Middle frontal gyrus (tissue), 1 donor: ENCODE measurements at regions not wholly inside any gene's neighbourhood (a gene's known extent, or its start where the extent isn't known, plus 50 kb on each side); places are given as distances from the start of the nearest gene placed in this dataset.

Experiments used
- DNase-seq: peaks from one replicate; pipeline ENCODE4 v3.0.0-alpha.2; 2015; ENCODE audit warnings: low spot score; ENCODE audit errors: extremely low spot score

DNA sequence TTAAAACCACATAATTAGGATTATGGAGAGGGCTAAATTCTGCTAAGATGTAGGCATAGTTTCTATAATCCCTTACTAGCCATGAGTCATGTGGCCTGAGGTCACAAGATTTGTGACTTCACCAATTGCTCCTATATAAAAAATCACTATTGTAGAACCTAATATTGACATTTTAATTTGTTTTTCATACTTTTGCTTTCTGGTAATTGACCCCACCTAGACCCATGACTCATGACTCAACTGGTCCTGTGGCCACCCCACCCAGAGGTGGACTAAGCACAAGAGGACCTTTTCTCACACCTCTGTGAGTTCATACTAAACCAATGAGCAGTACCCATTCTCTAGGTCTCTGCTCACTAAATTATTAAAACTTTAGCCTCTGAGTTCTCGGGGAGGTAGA lies 1567.5 kb upstream of the LRRTM1 start:
- no peak for DNase-seq

GRCh38 chr2:81870119-81870518 lies 1565.6 kb upstream of the LRRTM1 start:
- DNase-seq = no peak

GRCh38 chr2:81858998-81859397 lies 1554.4 kb upstream of the LRRTM1 start:
- DNase-seq = no peak

- no peak for DNase-seq
Measured at GRCh38 chr2:81853341-81853740, 1548.8 kb upstream of the LRRTM1 start.

- DNase-seq = no peak
Measured at GRCh38 chr2:81852651-81853050, 1548.1 kb upstream of the LRRTM1 start.

DNA sequence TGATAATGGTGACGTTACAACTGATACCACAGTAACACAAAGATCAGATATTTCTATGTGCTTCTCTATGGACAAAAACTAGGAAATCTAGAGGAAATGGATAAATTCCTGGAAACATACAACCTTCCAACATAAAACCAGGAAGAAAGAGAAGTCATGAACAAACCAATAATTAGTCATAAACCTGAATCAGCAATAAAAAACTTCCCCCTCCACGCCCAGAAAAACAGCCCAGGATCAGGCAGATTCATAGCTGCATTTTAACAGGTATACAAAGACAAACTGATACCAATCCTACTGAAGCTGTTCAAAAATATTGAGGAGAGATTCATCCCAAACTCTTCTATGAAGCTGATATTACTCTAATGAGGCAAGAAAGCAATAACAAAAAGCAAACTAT lies 1535.2 kb upstream of the LRRTM1 start:
- no peak for DNase-seq

GRCh38 chr2:81835321-81836000 lies 1530.9 kb upstream of the LRRTM1 start:
- DNase-seq = no peak

DNA sequence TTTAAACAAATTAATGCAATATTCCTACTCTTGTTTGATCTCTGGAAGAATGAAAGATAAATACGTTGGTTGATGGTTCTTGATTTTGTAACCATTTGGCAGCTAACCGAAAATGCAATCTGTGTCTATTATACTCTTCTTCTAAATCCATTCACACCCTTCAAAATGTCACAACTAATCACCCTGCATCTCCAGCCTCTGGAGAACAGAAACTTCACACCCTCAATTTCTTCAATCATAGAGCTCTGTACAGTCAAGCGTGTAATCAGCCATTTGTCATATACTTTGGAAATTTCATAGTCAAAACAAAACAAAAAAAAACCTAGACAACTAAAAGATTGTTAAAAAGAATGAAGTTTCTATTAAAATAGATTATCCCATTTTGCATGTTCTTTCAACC lies 1482.3 kb upstream of the LRRTM1 start:
- DNase-seq = no peak

DNA sequence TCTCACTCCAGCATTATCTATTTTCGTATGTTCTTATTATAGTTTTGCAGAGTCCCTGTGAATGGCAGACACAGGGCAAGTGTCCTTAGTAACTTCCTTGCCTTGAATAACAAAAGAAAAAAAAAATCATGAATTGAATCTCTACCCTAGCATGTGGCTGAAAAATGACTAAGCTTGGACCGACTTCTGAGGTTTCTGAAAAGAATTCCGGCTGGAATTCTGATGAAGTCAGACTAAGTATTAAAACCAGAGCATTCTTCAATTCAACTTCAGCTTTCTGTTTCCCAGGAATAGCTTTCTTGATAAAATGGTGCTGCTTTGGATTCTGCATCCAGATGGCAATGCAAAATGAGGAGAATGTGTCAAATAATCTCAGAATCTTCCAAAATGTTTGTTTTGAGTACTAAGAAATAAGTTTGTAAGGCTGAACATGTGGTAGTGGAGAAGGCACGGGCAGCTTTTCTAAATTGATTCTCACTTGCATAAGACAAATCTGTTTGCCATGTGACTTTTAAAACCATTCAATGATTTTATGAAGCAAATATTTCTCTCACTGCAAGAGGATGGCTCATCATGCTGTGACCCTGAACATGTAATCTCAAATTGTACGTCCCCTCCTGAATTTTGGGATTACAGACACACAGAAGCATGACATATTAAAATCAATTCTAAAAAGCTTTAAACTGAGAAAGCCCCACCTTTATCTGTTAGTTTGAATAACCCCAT lies 1462.8 kb upstream of the LRRTM1 start:
- DNase-seq = peak; percentile 29

DNA sequence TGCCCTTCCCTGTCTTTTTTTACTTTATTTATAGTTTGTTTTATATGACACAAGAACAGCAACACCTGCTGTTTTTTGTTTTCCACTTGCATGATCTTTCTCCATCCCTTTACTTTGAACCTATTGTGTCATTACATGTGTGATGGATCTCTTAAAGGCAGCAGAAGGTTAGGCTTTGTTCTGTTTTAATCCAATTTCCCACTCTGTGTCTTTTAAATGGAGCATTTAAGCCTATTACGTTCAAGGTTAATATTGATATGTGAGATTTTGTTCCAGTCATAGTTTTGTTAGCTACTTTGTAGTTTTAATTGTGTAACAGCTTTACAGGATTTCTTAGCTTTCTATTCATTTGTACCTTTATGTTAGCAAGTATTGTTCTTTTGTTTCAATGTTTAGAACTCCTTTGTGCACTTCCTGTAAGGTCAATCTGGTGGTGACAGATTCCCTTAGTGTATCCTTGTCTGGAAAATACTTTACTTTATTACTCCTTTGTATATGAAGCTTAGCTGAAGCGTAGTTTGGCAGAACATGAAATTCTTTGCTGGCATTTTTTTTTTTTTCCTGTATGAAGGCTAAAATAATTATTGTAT lies 1443.0 kb upstream of the LRRTM1 start:
- DNase-seq = no peak

DNA sequence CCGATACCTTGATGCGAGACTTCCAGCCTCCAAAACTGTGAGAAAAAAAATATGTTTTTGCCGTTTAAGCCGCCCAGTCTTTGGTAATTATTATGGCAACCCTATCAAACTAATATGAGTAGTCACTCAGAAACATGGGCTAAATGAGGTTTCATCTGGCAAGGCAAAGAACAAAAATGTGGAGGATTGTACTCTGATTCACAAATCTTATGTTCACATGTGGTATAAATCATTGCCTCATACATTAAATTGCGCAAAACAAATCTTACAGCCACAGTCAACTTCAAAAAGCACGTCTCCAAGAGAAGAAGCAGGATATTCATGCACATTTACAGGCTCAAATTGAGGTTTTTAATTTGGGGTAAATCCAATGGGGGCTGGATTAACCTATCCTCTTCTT lies 1435.4 kb upstream of the LRRTM1 start:
- no peak for DNase-seq

GRCh38 chr2:81734981-81735380 lies 1430.4 kb upstream of the LRRTM1 start:
- no peak for DNase-seq

GRCh38 chr2:81714817-81715216 lies 1410.3 kb upstream of the LRRTM1 start:
- DNase-seq = no peak

GRCh38 chr2:81706856-81707255 lies 1402.3 kb upstream of the LRRTM1 start:
- no peak for DNase-seq

DNA sequence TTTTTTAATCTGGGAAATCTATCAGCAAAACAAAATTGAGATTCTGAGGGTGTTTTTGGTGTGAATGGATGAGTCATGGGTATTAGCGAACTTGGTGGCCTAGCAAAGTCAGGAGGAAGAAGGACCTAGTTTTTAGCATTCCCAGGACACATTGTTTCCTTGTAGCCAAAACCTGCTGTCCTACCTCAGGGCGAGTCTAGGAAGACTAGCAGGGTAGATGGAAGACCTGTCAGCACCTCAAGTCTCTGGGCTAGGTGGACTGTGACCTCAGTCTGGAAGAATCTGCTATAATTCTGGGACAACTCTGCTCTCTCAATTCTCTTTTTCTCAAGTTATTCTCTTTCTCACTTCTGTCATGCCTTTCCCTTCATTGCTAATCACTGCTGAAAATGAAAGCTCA lies 1399.3 kb upstream of the LRRTM1 start:
- DNase-seq = no peak

DNA sequence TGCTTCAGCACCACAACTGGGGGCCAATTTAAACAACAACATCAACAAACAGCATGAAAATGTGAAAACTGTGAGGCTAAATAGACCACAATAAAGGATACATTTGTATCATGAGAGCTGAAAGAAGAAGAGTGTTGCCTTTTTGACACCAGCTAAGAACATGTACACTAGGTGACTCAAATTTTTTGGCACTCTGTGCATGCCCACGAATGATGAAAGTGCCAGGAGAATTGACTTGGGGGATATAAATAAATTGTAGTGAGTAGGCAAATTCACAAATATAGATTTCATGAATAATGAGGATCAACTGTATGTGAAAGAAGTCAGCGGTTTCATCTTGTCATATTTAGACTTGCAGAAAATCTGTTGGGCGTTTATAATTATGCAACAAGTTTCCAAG lies 1388.0 kb upstream of the LRRTM1 start:
- no peak for DNase-seq

DNA sequence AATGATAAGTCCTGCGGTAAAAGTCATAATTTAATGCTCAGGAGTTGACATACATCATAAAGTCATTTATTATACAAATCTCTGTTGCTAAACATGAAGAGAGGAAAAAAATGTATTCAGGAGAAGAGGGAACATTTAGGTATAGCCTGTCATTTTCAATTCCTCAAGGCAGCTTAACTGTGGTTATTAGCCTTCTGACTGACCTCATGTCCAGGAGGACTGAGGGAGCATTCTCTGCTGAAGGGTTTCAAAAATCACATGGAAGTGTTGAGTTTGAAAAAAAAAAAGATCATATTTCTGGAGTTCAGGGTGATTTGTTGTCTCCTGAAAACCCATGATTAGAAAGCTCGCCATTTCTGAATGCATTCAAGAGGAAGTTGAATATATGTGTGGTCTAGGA lies 1371.1 kb upstream of the LRRTM1 start:
- no peak for DNase-seq

- no peak for DNase-seq
Measured at GRCh38 chr2:81672923-81673322, 1368.4 kb upstream of the LRRTM1 start.

DNA sequence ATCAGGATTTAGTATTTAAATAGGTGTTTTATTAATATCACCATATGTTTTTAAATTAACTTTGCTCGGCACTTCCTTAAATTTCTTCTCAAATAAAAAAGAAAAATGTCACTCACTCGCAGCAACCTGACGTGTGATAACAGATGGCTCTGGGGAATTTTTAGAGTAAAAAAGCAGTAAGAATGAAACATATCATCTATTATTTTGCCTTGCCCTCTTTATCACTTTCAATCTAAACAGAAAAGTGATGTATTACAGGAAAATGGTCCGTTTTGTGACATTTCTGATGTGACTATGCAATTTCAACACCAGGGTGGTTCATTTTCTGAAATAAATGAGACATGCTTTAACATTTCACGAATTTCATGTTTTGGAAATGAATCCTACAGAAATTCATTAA lies 1368.0 kb upstream of the LRRTM1 start:
- no peak for DNase-seq

DNA sequence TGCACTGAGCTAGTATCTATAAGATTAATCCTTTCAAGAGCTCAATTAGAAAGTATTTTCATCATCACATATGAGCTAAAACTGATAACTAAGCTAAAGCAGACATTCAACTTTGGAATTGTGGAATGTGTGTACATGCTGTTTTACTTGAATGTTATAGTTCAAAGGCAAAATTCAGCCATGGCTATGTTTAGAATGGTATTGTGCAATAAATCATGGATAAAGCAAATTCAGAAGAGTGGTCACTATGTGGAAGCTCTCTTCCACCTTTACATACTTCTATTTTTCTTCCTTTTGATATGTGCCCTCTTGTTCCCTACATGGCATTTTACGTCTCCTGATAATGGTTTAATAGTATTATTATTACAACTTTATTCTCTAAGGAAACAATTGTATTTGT lies 1366.3 kb upstream of the LRRTM1 start:
- DNase-seq = no peak

DNA sequence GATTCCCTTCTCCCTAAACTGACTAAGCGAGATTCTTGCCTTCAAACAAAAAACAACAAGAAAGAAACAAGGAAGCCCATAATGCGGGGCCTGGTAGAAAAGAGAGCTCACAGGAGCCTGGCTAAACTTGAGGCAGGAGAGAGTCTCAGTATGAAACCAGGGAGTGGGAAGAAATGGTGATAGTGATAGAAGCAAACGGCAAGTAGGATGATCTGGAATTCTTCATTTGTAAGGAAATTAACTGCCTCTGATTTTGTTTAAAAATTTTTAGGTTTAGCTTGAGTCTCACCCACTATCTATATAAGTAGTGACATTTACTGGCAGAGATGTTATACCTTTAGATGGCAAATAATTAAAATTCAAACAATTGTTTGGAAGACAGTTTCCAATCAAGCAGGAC lies 1356.5 kb upstream of the LRRTM1 start:
- no peak for DNase-seq

GRCh38 chr2:81658227-81658626 lies 1353.7 kb upstream of the LRRTM1 start:
- DNase-seq = no peak
